ENCODE measurements at regions not wholly inside any gene's neighbourhood (a gene's known extent, or its start where the extent isn't known, plus 50 kb on each side); places are given as distances from the start of the nearest gene placed in this dataset.

GRCh38 chr4:18666322-18666721 is 644.8 kb upstream of the LCORL start:
- no peak overlapping the region for H3K27ac Mint-ChIP-seq (ENCODE audit: unreplicated experiment)
- no peaks in the 10 kb centered on the region for H3K4me1 Mint-ChIP-seq (ENCODE audit: low read depth, unreplicated experiment)
- peaks cover 1% of the 10 kb centered on the region for H3K27me3 Mint-ChIP-seq (ENCODE audit: unreplicated experiment)
- no peaks in the 10 kb centered on the region for H3K36me3 Mint-ChIP-seq (ENCODE audit: unreplicated experiment)
- no peak for DNase-seq
- H3K9me3 Mint-ChIP-seq (ENCODE audit: unreplicated experiment): peaks cover 2% of the 10 kb centered on the region
- H3K4me3 Mint-ChIP-seq (ENCODE audit: unreplicated experiment): no peak overlapping the region
- no peak for TF ChIP-seq CTCF (IDR thresholded peaks at IDR 0.05; ENCODE audit: partially characterized antibody, unreplicated experiment)

- H3K27ac Mint-ChIP-seq (ENCODE audit: unreplicated experiment): no peak overlapping the region
- no peaks in the 10 kb centered on the region for H3K4me1 Mint-ChIP-seq (ENCODE audit: low read depth, unreplicated experiment)
- peaks cover 1% of the 10 kb centered on the region for H3K27me3 Mint-ChIP-seq (ENCODE audit: unreplicated experiment)
- DNase-seq: no peak
- H3K36me3 Mint-ChIP-seq (ENCODE audit: unreplicated experiment): no peaks in the 10 kb centered on the region
- no peak for TF ChIP-seq CTCF (IDR thresholded peaks at IDR 0.05; ENCODE audit: partially characterized antibody, unreplicated experiment)
- no peak overlapping the region for H3K4me3 Mint-ChIP-seq (ENCODE audit: unreplicated experiment)
- H3K9me3 Mint-ChIP-seq (ENCODE audit: unreplicated experiment): peaks cover 2% of the 10 kb centered on the region
These were observed 642.6 kb upstream of the LCORL start for GRCh38 chr4:18664171-18664570.

GRCh38 chr4:18645351-18645750 is 623.8 kb upstream of the LCORL start:
- Mint-ChIP-seq H3K27me3 (ENCODE audit: unreplicated experiment) (no peaks in the 10 kb centered on the region), H3K4me3 (ENCODE audit: unreplicated experiment) (no peak overlapping the region), H3K36me3 (ENCODE audit: unreplicated experiment) (peaks cover 9% of the 10 kb centered on the region), H3K4me1 (ENCODE audit: low read depth, unreplicated experiment) (no peaks in the 10 kb centered on the region), H3K9me3 (ENCODE audit: unreplicated experiment) (no peaks in the 10 kb centered on the region), H3K27ac (ENCODE audit: unreplicated experiment) (no peak overlapping the region)
- TF ChIP-seq CTCF (IDR thresholded peaks at IDR 0.05; ENCODE audit: partially characterized antibody, unreplicated experiment): no peak
- DNase-seq: no peak

- Mint-ChIP-seq H3K36me3 (ENCODE audit: unreplicated experiment) (no peaks in the 10 kb centered on the region), H3K4me3 (ENCODE audit: unreplicated experiment) (no peak overlapping the region), H3K27me3 (ENCODE audit: unreplicated experiment) (no peaks in the 10 kb centered on the region), H3K9me3 (ENCODE audit: unreplicated experiment) (no peaks in the 10 kb centered on the region), H3K4me1 (ENCODE audit: low read depth, unreplicated experiment) (no peaks in the 10 kb centered on the region), H3K27ac (ENCODE audit: unreplicated experiment) (no peak overlapping the region)
- no peak for DNase-seq
- no peak for TF ChIP-seq CTCF (IDR thresholded peaks at IDR 0.05; ENCODE audit: partially characterized antibody, unreplicated experiment)
These were observed 619.8 kb upstream of the LCORL start for GRCh38 chr4:18641334-18641733.

GRCh38 chr4:18638031-18638430 is 616.5 kb upstream of the LCORL start:
- no peak overlapping the region for H3K27ac Mint-ChIP-seq (ENCODE audit: unreplicated experiment)

More at GRCh38 chr4:18638031-18638430, 616.5 kb upstream of the LCORL start:
- TF ChIP-seq CTCF (IDR thresholded peaks at IDR 0.05; ENCODE audit: partially characterized antibody, unreplicated experiment): no peak
- H3K4me3 Mint-ChIP-seq (ENCODE audit: unreplicated experiment): no peak overlapping the region
- no peaks in the 10 kb centered on the region for H3K36me3 Mint-ChIP-seq (ENCODE audit: unreplicated experiment)
- no peak for DNase-seq
- H3K9me3 Mint-ChIP-seq (ENCODE audit: unreplicated experiment): no peaks in the 10 kb centered on the region
- no peaks in the 10 kb centered on the region for H3K4me1 Mint-ChIP-seq (ENCODE audit: low read depth, unreplicated experiment)
- no peaks in the 10 kb centered on the region for H3K27me3 Mint-ChIP-seq (ENCODE audit: unreplicated experiment)

Measured in glutamatergic neuron (in vitro differentiated cells).